Stomach (tissue), 8 donors: ENCODE measurements at regions not wholly inside any gene's neighbourhood (a gene's known extent, or its start where the extent isn't known, plus 50 kb on each side); places are given as distances from the start of the nearest gene placed in this dataset.

Experiments
- DNase-seq, 2 donors: peaks; one replicate each; pipeline versions ENCODE4 v3.0.0 to v3.0.0-alpha.2; 2013 to 2019
- H3K27ac ChIP-seq, 5 donors: fragments of 200-600 bp in 4 of 5; sonication (generic) in 4 of 5; one replicate each; pipeline ENCODE4 v1.5.1; 2013 to 2019; ENCODE audit warnings: mild to moderate bottlenecking in 1 of 5, moderate library complexity in 1 of 5
- H3K27me3 ChIP-seq, 3 donors: fragments of 200-600 bp; sonication (generic); one replicate each; pipeline ENCODE4 v1.5.1; 2017 to 2019; ENCODE audit warnings: mixed run types in 1 of 3
- H3K36me3 ChIP-seq, 4 donors: fragments of 200-600 bp; sonication (generic); 1 replicate in 3 of 4; 2 replicates in 1 of 4; pipeline ENCODE4 v1.5.1; 2016 to 2019
- H3K4me1 ChIP-seq, 4 donors: fragments of 200-600 bp; sonication (generic); one replicate each; pipeline ENCODE4 v1.5.1; 2016 to 2019
- H3K4me3 ChIP-seq, 4 donors: fragments of 200-600 bp; sonication (generic) in 3 of 4; one replicate each; pipeline ENCODE4 v1.5.1; 2016 to 2019; ENCODE audit warnings: mild to moderate bottlenecking in 1 of 4
- H3K9me3 ChIP-seq, 4 donors: fragments of 200-600 bp; sonication (generic); one replicate each; pipeline ENCODE4 v1.5.1; 2016 to 2019
- CTCF ChIP-seq, 7 experiments: fragments of 450-650 bp in 4 of 7; fragments of 200-600 bp in 3 of 7; sonication (generic) in 3 of 7; IDR thresholded peaks; one replicate each; pipeline ENCODE4 v1.5.1; 2016 to 2019; ENCODE audit warnings: antibody characterized with exemption in 7 of 7, control low read depth in 2 of 7, mild to moderate bottlenecking in 1 of 7
- EP300 ChIP-seq: sonication (generic); formaldehyde crosslinking; IDR thresholded peaks from one replicate; pipeline ENCODE4 v1.6.1; 2017; ENCODE audit warnings: antibody characterized with exemption
- POLR2A ChIP-seq, 4 donors: fragments of 450-650 bp; IDR thresholded peaks; one replicate each; pipeline ENCODE4 v1.6.1; 2016; ENCODE audit warnings: antibody characterized with exemption in 4 of 4, control low read depth in 2 of 4, mild to moderate bottlenecking in 1 of 4, moderate library complexity in 1 of 4
- POLR2AphosphoS5 ChIP-seq, 3 donors: sonication (generic); formaldehyde crosslinking; IDR thresholded peaks; one replicate each; pipeline ENCODE4 v1.6.1; 2016; ENCODE audit warnings: antibody characterized with exemption in 3 of 3
- WGBS, 5 donors: extraction: QIAGEN DNeasy Blood & Tissue Kit in 3 of 5; methylation state at CpG; one replicate each; pipeline versions ENCODE4 v1.1.5 to v1.1.7; 2013 to 2018; 5-methylcytosine and 5-hydroxymethylcytosine counted together
- intact Hi-C: fragments of 100-400 bp; cut with DNase I; formaldehyde crosslinking; loops from one replicate; pipeline ENCODE4 v1.15.1; 2023; ENCODE audit warnings: low total_unique reads
- donor health status: healthy with polysubstance abuse.
- donor health status: Bipolar disorder and iron deficiency.
- donor health status: healthy.

GRCh38 chr5:125491986-125492492 is 745.6 kb upstream of the ZNF608 start:
- intact Hi-C loops: no loop called here
- WGBS, 5 donors: 68 to 81% (median 74%) methylated on average over 3 of the region's 3 CpGs
- Histone ChIP-seq H3K4me1 (no peaks in the 10 kb centered on the region), H3K27ac (no peak overlapping the region), H3K9me3 (no peaks in the 10 kb centered on the region), H3K27me3 (no peaks in the 10 kb centered on the region), H3K36me3 (no peaks in the 10 kb centered on the region), H3K4me3 (no peak overlapping the region)
- TF ChIP-seq POLR2AphosphoS5 (IDR thresholded peaks at IDR 0.05): no peak
- TF ChIP-seq CTCF (IDR thresholded peaks at IDR 0.05): no peak
- TF ChIP-seq EP300: no peak
- no peak for TF ChIP-seq POLR2A (IDR thresholded peaks at IDR 0.05)
- no peak for DNase-seq

- H3K36me3 ChIP-seq: no peaks in the 10 kb centered on the region
- DNase-seq: no peak
- intact Hi-C loops: no loop called here
These were observed 746.5 kb upstream of the ZNF608 start for GRCh38 chr5:125492977-125493376.

DNA sequence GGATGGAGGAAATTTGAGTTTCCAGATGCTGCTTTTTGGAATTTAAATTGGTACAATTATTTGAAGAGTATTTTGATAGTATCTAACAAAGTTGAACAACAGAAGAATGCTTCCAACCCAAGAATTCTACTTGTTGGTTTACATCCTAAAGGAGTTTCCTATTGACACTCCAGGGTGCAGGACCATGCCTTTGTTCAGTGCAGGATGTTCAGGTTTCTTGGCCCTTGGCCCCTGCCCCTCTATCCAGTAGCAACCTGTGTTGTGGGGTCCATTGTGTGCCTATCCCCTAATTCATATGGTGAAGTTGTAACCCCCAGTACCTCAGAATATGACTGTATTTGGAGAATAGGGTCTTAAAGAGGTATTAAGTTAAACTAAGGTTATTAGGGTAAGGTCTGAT is 750.0 kb upstream of the ZNF608 start:
- Histone ChIP-seq H3K27me3 (no peaks in the 10 kb centered on the region), H3K9me3 (no peaks in the 10 kb centered on the region), H3K36me3 (no peaks in the 10 kb centered on the region), H3K4me3 (no peak overlapping the region), H3K27ac (no peak overlapping the region), H3K4me1 (no peaks in the 10 kb centered on the region)
- TF ChIP-seq CTCF (IDR thresholded peaks at IDR 0.05): no peak
- TF ChIP-seq POLR2AphosphoS5 (IDR thresholded peaks at IDR 0.05): no peak
- TF ChIP-seq POLR2A (IDR thresholded peaks at IDR 0.05): no peak
- TF ChIP-seq EP300: no peak
- no peak for DNase-seq
- intact Hi-C loops: no loop called here

More at GRCh38 chr5:125492977-125493376, 746.5 kb upstream of the ZNF608 start:
- 93 to 99% (median 97%) methylated on average over 2 of the region's 2 CpGs for WGBS, 5 donors
- no peaks in the 10 kb centered on the region for H3K9me3 ChIP-seq
- H3K27ac ChIP-seq: no peak overlapping the region
- no peak for TF ChIP-seq POLR2AphosphoS5 (IDR thresholded peaks at IDR 0.05)
- TF ChIP-seq EP300: no peak
- TF ChIP-seq CTCF (IDR thresholded peaks at IDR 0.05): no peak
- TF ChIP-seq POLR2A (IDR thresholded peaks at IDR 0.05): no peak
- H3K4me1 ChIP-seq: no peaks in the 10 kb centered on the region
- H3K4me3 ChIP-seq: no peak overlapping the region
- no peaks in the 10 kb centered on the region for H3K27me3 ChIP-seq

GRCh38 chr5:125497651-125498050 is 751.2 kb upstream of the ZNF608 start:
- H3K9me3 ChIP-seq: no peaks in the 10 kb centered on the region
- WGBS, 5 donors: 59 to 74% (median 72%) methylated on average over 2 of the region's 2 CpGs
- no peaks in the 10 kb centered on the region for H3K36me3 ChIP-seq
- no peak for TF ChIP-seq POLR2AphosphoS5 (IDR thresholded peaks at IDR 0.05)
- no peak for TF ChIP-seq POLR2A (IDR thresholded peaks at IDR 0.05)
- no peak for TF ChIP-seq CTCF (IDR thresholded peaks at IDR 0.05)
- no peak for TF ChIP-seq EP300
- DNase-seq: no peak
- no peak overlapping the region for H3K27ac ChIP-seq
- no peaks in the 10 kb centered on the region for H3K4me1 ChIP-seq
- H3K4me3 ChIP-seq: no peak overlapping the region
- H3K27me3 ChIP-seq: no peaks in the 10 kb centered on the region
- intact Hi-C loops: no loop called here
